Amniotic epithelial cell (primary cell): ENCODE measurements at regions not wholly inside any gene's neighbourhood (a gene's known extent, or its start where the extent isn't known, plus 50 kb on each side); places are given as distances from the start of the nearest gene placed in this dataset.

Source experiments
- DNase-seq: peaks from one replicate; pipeline ENCODE4 v3.0.0-alpha.2; 2010; ENCODE audit warnings: low read depth

GRCh38 chr4:74682567-74683359 is 111.6 kb downstream of the BTC start:
- peak; percentile 98 for DNase-seq

GRCh38 chr4:74692972-74693371 is 101.4 kb downstream of the BTC start:
- peak; percentile 35 for DNase-seq
